ENCODE measurements at regions not wholly inside any gene's neighbourhood (a gene's known extent, or its start where the extent isn't known, plus 50 kb on each side); places are given as distances from the start of the nearest gene placed in this dataset.

GRCh38 chr2:45084361-45085020, 75.2 kb upstream of the SIX2 start:
- no peak overlapping the region for H3K9ac ChIP-seq (ENCODE audit: low read length)
- H3K4me3 ChIP-seq (ENCODE audit: low read depth, low read length): no peak overlapping the region
- H3K36me3 ChIP-seq (ENCODE audit: control insufficient read depth, insufficient read depth, low read length): no peaks in the 10 kb centered on the region
- peaks cover 4% of the 10 kb centered on the region; the same call in 1 of the 2 replicates for H3K27me3 ChIP-seq (ENCODE audit: control insufficient read depth, insufficient read depth, low read length)
- no peaks in the 10 kb centered on the region for H3K4me1 ChIP-seq (ENCODE audit: control insufficient read depth, insufficient read depth, low read length)
- no peaks in the 10 kb centered on the region for H3K9me3 ChIP-seq (ENCODE audit: control insufficient read depth, insufficient read depth, low read depth, low read length)
- no peak overlapping the region for H3K27ac ChIP-seq (ENCODE audit: low read depth, low read length)

GRCh38 chr2:45083175-45083574, 73.9 kb upstream of the SIX2 start:
- no peak overlapping the region for H3K4me3 ChIP-seq (ENCODE audit: low read depth, low read length)
- no peaks in the 10 kb centered on the region for H3K9me3 ChIP-seq (ENCODE audit: control insufficient read depth, insufficient read depth, low read depth, low read length)
- H3K27me3 ChIP-seq (ENCODE audit: control insufficient read depth, insufficient read depth, low read length): peaks cover 4% of the 10 kb centered on the region; the same call in 1 of the 2 replicates
- H3K36me3 ChIP-seq (ENCODE audit: control insufficient read depth, insufficient read depth, low read length): no peaks in the 10 kb centered on the region
- H3K27ac ChIP-seq (ENCODE audit: low read depth, low read length): no peak overlapping the region
- H3K4me1 ChIP-seq (ENCODE audit: control insufficient read depth, insufficient read depth, low read length): no peaks in the 10 kb centered on the region
- H3K9ac ChIP-seq (ENCODE audit: low read length): no peak overlapping the region

GRCh38 chr2:45074713-45075112, 65.5 kb upstream of the SIX2 start:
- no peaks in the 10 kb centered on the region for H3K36me3 ChIP-seq (ENCODE audit: control insufficient read depth, insufficient read depth, low read length)
- 0 out of 2 replicates have a peak, but pooled peaks cover 3% of the 10 kb centered on the region for H3K9me3 ChIP-seq (ENCODE audit: control insufficient read depth, insufficient read depth, low read depth, low read length)
- H3K4me1 ChIP-seq (ENCODE audit: control insufficient read depth, insufficient read depth, low read length): peaks cover 4% of the 10 kb centered on the region; the same call in 1 of the 2 replicates
- H3K27ac ChIP-seq (ENCODE audit: low read depth, low read length): no peak overlapping the region
- no peak overlapping the region for H3K4me3 ChIP-seq (ENCODE audit: low read depth, low read length)
- no peak overlapping the region for H3K9ac ChIP-seq (ENCODE audit: low read length)
- H3K27me3 ChIP-seq (ENCODE audit: control insufficient read depth, insufficient read depth, low read length): peaks cover 4% of the 10 kb centered on the region; the same call in 1 of the 2 replicates

- peaks cover 4% of the 10 kb centered on the region; the same call in 1 of the 2 replicates for H3K27me3 ChIP-seq (ENCODE audit: control insufficient read depth, insufficient read depth, low read length)
- no peak overlapping the region for H3K9ac ChIP-seq (ENCODE audit: low read length)
These were observed 63.6 kb upstream of the SIX2 start for GRCh38 chr2:45072862-45073237.

GRCh38 chr2:45072064-45072861, 63.0 kb upstream of the SIX2 start:
- Histone ChIP-seq H3K36me3 (ENCODE audit: control insufficient read depth, insufficient read depth, low read length) (no peaks in the 10 kb centered on the region), H3K4me1 (ENCODE audit: control insufficient read depth, insufficient read depth, low read length) (peaks cover 16% of the 10 kb centered on the region), H3K4me3 (ENCODE audit: low read depth, low read length) (no peak overlapping the region), H3K27me3 (ENCODE audit: control insufficient read depth, insufficient read depth, low read length) (peaks cover 4% of the 10 kb centered on the region; the same call in 1 of the 2 replicates), H3K27ac (ENCODE audit: low read depth, low read length) (no peak overlapping the region), H3K9ac (ENCODE audit: low read length) (no peak overlapping the region), H3K9me3 (ENCODE audit: control insufficient read depth, insufficient read depth, low read depth, low read length) (0 out of 2 replicates have a peak, but pooled peaks cover 3% of the 10 kb centered on the region)

More at GRCh38 chr2:45072862-45073237, 63.6 kb upstream of the SIX2 start:
- H3K4me1 ChIP-seq (ENCODE audit: control insufficient read depth, insufficient read depth, low read length): peaks cover 13% of the 10 kb centered on the region
- H3K9me3 ChIP-seq (ENCODE audit: control insufficient read depth, insufficient read depth, low read depth, low read length): 0 out of 2 replicates have a peak, but pooled peaks cover 3% of the 10 kb centered on the region
- H3K4me3 ChIP-seq (ENCODE audit: low read depth, low read length): no peak overlapping the region
- H3K27ac ChIP-seq (ENCODE audit: low read depth, low read length): no peak overlapping the region
- H3K36me3 ChIP-seq (ENCODE audit: control insufficient read depth, insufficient read depth, low read length): no peaks in the 10 kb centered on the region

GRCh38 chr2:45070113-45070652, 60.9 kb upstream of the SIX2 start:
- Histone ChIP-seq H3K27me3 (ENCODE audit: control insufficient read depth, insufficient read depth, low read length) (peaks cover 4% of the 10 kb centered on the region; the same call in 1 of the 2 replicates), H3K27ac (ENCODE audit: low read depth, low read length) (no peak overlapping the region), H3K36me3 (ENCODE audit: control insufficient read depth, insufficient read depth, low read length) (no peaks in the 10 kb centered on the region), H3K9ac (ENCODE audit: low read length) (no peak overlapping the region), H3K4me1 (ENCODE audit: control insufficient read depth, insufficient read depth, low read length) (peaks cover 17% of the 10 kb centered on the region), H3K9me3 (ENCODE audit: control insufficient read depth, insufficient read depth, low read depth, low read length) (0 out of 2 replicates have a peak, but pooled peaks cover 3% of the 10 kb centered on the region), H3K4me3 (ENCODE audit: low read depth, low read length) (no peak overlapping the region)

GRCh38 chr2:45069684-45070083, 60.4 kb upstream of the SIX2 start:
- H3K4me3 ChIP-seq (ENCODE audit: low read depth, low read length): no peak overlapping the region
- H3K27me3 ChIP-seq (ENCODE audit: control insufficient read depth, insufficient read depth, low read length): peaks cover 4% of the 10 kb centered on the region; the same call in 1 of the 2 replicates
- peaks cover 17% of the 10 kb centered on the region for H3K4me1 ChIP-seq (ENCODE audit: control insufficient read depth, insufficient read depth, low read length)
- 0 out of 2 replicates have a peak, but pooled peaks cover under 1% of the 10 kb centered on the region for H3K9me3 ChIP-seq (ENCODE audit: control insufficient read depth, insufficient read depth, low read depth, low read length)
- H3K9ac ChIP-seq (ENCODE audit: low read length): no peak overlapping the region
- H3K36me3 ChIP-seq (ENCODE audit: control insufficient read depth, insufficient read depth, low read length): no peaks in the 10 kb centered on the region
- no peak overlapping the region for H3K27ac ChIP-seq (ENCODE audit: low read depth, low read length)

- H3K27me3 ChIP-seq (ENCODE audit: control insufficient read depth, insufficient read depth, low read length): 0 out of 2 replicates have a peak, but pooled peaks cover 4% of the 10 kb centered on the region
- H3K36me3 ChIP-seq (ENCODE audit: control insufficient read depth, insufficient read depth, low read length): no peaks in the 10 kb centered on the region
- no peak overlapping the region for H3K27ac ChIP-seq (ENCODE audit: low read depth, low read length)
- peaks cover 17% of the 10 kb centered on the region for H3K4me1 ChIP-seq (ENCODE audit: control insufficient read depth, insufficient read depth, low read length)
- H3K9ac ChIP-seq (ENCODE audit: low read length): no peak overlapping the region
- H3K9me3 ChIP-seq (ENCODE audit: control insufficient read depth, insufficient read depth, low read depth, low read length): no peaks in the 10 kb centered on the region
- no peak overlapping the region for H3K4me3 ChIP-seq (ENCODE audit: low read depth, low read length)
These were observed 59.4 kb upstream of the SIX2 start for GRCh38 chr2:45068571-45069140.

- Histone ChIP-seq H3K9me3 (ENCODE audit: control insufficient read depth, insufficient read depth, low read depth, low read length) (no peaks in the 10 kb centered on the region), H3K27me3 (ENCODE audit: control insufficient read depth, insufficient read depth, low read length) (0 out of 2 replicates have a peak, but pooled peaks cover 4% of the 10 kb centered on the region), H3K9ac (ENCODE audit: low read length) (no peak overlapping the region), H3K36me3 (ENCODE audit: control insufficient read depth, insufficient read depth, low read length) (no peaks in the 10 kb centered on the region), H3K27ac (ENCODE audit: low read depth, low read length) (no peak overlapping the region), H3K4me1 (ENCODE audit: control insufficient read depth, insufficient read depth, low read length) (peaks cover 17% of the 10 kb centered on the region), H3K4me3 (ENCODE audit: low read depth, low read length) (no peak overlapping the region)
These were observed 58.8 kb upstream of the SIX2 start for GRCh38 chr2:45067859-45068570.

Data from HUES6 (cell line).